ENCODE measurements at regions not wholly inside any gene's neighbourhood (a gene's known extent, or its start where the extent isn't known, plus 50 kb on each side); places are given as distances from the start of the nearest gene placed in this dataset.

- TF ChIP-seq EZH2phosphoT487 (IDR thresholded peaks at IDR 0.05; ENCODE audit: low read length), result no peak
- TF ChIP-seq EZH2 (optimal IDR thresholded peaks at IDR 0.05; ENCODE audit: low read depth, low read length), result no peak
- no peak for TF ChIP-seq CTCF (IDR thresholded peaks at IDR 0.05; ENCODE audit: low read length)
Observed at GRCh38 chr1:79255421-79255820, 248.9 kb upstream of the ADGRL4 start.

All from MM.1S (cell line).